Right renal cortex interstitium (tissue), 3 donors: ENCODE measurements at regions not wholly inside any gene's neighbourhood (a gene's known extent, or its start where the extent isn't known, plus 50 kb on each side); places are given as distances from the start of the nearest gene placed in this dataset.

Source experiments
- DNase-seq, 3 donors: peaks; one replicate each; pipeline ENCODE4 v3.0.0-alpha.2; 2013; ENCODE audit warnings: low read depth in 3 of 3, low spot score in 2 of 3

- DNase-seq: no peak
Measured at GRCh38 chr20:3311623-3312022, 72.6 kb upstream of the SLC4A11 start.

GRCh38 chr20:3309226-3309625, 70.2 kb upstream of the SLC4A11 start:
- DNase-seq: no peak

GRCh38 chr20:3307725-3308124, 68.7 kb upstream of the SLC4A11 start:
- no peak for DNase-seq

- no peak for DNase-seq
Measured at GRCh38 chr20:3307078-3307477, 68.1 kb upstream of the SLC4A11 start.

- no peak for DNase-seq
Measured at GRCh38 chr20:3306068-3306467, 67.1 kb upstream of the SLC4A11 start.

GRCh38 chr20:3304456-3304855, 65.5 kb upstream of the SLC4A11 start:
- DNase-seq: no peak

DNA sequence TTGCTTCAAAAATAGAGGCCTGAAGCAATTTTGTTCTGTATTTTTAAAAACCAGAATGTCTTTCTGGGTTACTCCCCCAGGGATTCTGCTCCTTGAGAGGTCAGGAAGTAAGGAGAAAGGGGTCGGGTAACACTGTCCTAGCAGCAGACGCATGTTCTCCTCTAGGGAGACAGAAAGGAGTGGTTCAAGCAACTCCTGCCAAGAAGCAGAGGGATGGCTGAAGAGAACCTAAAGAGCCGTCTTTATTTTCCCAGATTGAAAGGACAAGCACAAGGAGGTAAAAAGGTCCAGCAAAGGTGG, 58.0 kb upstream of the SLC4A11 start:
- DNase-seq: no peak

DNA sequence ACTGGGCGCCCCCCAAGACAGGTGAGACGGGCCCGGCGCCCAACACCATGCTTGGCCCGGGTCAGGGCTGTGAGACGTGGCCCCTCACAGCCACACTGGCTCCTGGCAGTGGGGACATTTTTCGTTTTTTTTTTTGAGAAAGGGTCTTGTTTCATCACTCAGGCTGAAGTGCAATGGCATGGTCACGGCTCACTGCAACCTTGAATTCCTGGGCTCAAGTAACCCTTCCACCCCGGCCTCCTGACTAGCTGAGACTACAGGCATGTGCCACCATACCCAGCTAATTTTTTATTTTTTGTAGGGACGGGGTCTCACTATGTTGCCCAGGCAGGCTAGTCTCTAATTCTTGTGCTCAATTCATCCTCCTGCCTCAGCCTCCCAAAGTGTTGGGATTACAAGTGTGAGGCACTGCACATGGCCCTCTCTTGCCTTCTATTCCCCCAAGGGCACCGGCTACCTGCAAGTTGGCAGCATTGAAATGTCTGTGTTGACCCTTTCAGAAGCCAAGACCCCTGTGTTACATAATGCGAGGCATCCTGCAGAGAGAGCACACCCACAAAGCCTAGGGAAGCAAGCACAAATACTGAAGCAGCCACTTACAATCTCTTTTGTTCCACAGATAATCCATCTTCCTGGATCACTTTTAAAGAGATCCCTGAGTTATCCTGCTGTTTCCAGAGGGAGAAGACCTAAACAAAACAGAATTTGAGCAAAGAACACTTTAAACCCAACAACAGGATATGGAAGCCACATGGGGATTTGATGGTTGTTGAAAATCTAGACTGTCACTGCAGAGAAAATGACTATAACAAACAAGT, 57.5 kb upstream of the SLC4A11 start:
- DNase-seq: peak in 1 of 3 donors; percentile 13
